Heart right ventricle (tissue), 16 donors: ENCODE measurements at regions not wholly inside any gene's neighbourhood (a gene's known extent, or its start where the extent isn't known, plus 50 kb on each side); places are given as distances from the start of the nearest gene placed in this dataset.
"Not testable (repeated sequence)": the region's sequence is repeated elsewhere in the genome, so short reads cannot be mapped to it uniquely, and the experiment has no call there.

ENCODE experiments used
- ATAC-seq, 8 donors: fragments of 200-7000 bp; cut with Tn5 transposase; one replicate each; pipeline ENCODE4 v1.9.1; 2020; ENCODE audit warnings: mild to moderate bottlenecking in 8 of 8, moderate library complexity in 8 of 8, moderate number of reproducible peaks in 1 of 8
- DNase-seq, 2 donors: peaks; one replicate each; pipeline ENCODE4 v3.0.0-alpha.2; 2020
- H3K27ac ChIP-seq, 10 donors: fragments of 200-600 bp; sonication (generic) in 2 of 10; one replicate each; pipeline versions ENCODE4 v1.5.0 to v1.8.0; 2020 to 2022; ENCODE audit warnings: mild to moderate bottlenecking in 3 of 10
- H3K27me3 ChIP-seq, 7 donors: fragments of 200-600 bp; one replicate each; pipeline ENCODE4 v1.8.0; 2021 to 2022; ENCODE audit warnings: mild to moderate bottlenecking in 2 of 7
- H3K36me3 ChIP-seq, 9 donors: fragments of 200-600 bp; sonication (generic) in 1 of 9; one replicate each; pipeline versions ENCODE4 v1.5.0 to v1.8.0; 2020 to 2022; ENCODE audit warnings: mild to moderate bottlenecking in 2 of 9
- H3K4me1 ChIP-seq, 9 donors: fragments of 200-600 bp; sonication (generic) in 1 of 9; one replicate each; pipeline versions ENCODE4 v1.5.0 to v1.8.0; 2020 to 2022; ENCODE audit warnings: mild to moderate bottlenecking in 4 of 9
- H3K4me3 ChIP-seq, 10 donors: fragments of 200-600 bp; sonication (generic) in 2 of 10; one replicate each; pipeline versions ENCODE4 v1.5.0 to v1.8.0; 2020 to 2022; ENCODE audit warnings: mild to moderate bottlenecking in 7 of 10, moderate library complexity in 2 of 10
- H3K9me3 ChIP-seq, 11 donors: fragments of 200-600 bp in 10 of 11; sonication (generic) in 2 of 11; one replicate each; pipeline versions ENCODE4 v1.5.0 to v1.8.0; 2013 to 2022; ENCODE audit warnings: mild to moderate bottlenecking in 2 of 11, control low read depth in 1 of 11, moderate library complexity in 1 of 11
- WGBS, 2 donors: extraction: QIAGEN DNeasy Blood & Tissue Kit; methylation state at CpG; one replicate each; pipeline ENCODE4 v1.1.7; 2013; ENCODE audit warnings: inconsistent platforms in 1 of 2; 5-methylcytosine and 5-hydroxymethylcytosine counted together
- intact Hi-C, 10 donors: fragments of 100-400 bp; cut with DNase I; formaldehyde crosslinking; loops; one replicate each; pipeline versions ENCODE4 v1.11.1 to v1.14.2; 2022
- TF ChIP-seq, protein P1 (sequence below), 9 donors: fragments of 200-600 bp; sonication (generic) in 2 of 9; IDR thresholded peaks; one replicate each; pipeline versions ENCODE4 v1.5.0 to v1.8.0; 2021 to 2022; ENCODE audit warnings: antibody characterized with exemption in 9 of 9, mild to moderate bottlenecking in 5 of 9, moderate library complexity in 1 of 9
- donor health status: Arrhythmogenic right ventricular cardiomyopathy.
- donor health status: ischemic (EF 13 %, LVEDD 7.1; RV severe dilation, severe dysfunction).
- donor health status: healthy with polysubstance abuse.
- donor health status: DM: no; HTN: yes; CAD: no.
- donor health status: DM: no; HTN: no; CAD: no.
- donor health status: ischemic (EF 25% LVEDD 6.9; RV normal size, moderate dysfunction).
- donor health status: ischemic (EF 25% LVEDD 5.7; RV mildly dilated, moderate dysfunction).
- donor health status: healthy.
- donor health status: DM: yes; HTN: yes; CAD: no.
- donor health status: Ischemic cardiomyopathy.
- donor health status: ischemic (EF 35%, LVEDD 5.7; RV mildly dilated, moderate dysfunction).
- donor health status: nonischemic (EF 11% LVEDD 7.7; RV severe dilation, severe dysfunction).
- donor health status: DM: yes; HTN: yes; CAD: no.
- donor health status: PGD.
- donor health status: ischemic (EF 29% LVEDD 5.4; RV normal size, mild dysfunction).
- donor health status: nonischemic (EF 23%, LVEDD 6.1; RV moderate dilation, normal function).

DNA sequence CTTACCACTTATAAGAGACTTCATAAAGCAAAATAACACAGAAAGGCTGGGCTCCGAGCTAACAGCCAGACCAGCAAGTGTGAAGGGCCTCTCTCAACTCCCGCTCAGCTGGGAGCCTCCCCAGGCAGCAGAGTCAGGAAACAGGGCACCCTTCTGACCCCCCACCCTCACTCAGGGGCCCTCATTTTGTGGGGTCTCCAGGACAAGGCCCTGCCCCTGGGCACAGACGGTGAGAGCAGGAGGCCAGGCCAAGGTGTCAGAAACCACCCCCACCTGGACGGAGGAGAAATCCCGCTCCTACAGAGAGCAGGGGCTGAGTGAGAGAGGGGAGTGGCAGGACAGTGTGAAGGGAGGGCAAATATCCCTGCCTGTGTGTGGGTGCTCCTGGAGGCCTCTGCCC, 135.8 kb upstream of the FOXD4L5 start:
- H3K27me3 ChIP-seq, result no peaks in the 10 kb centered on the region
- H3K9me3 ChIP-seq, result peaks cover 0 to 28% (median 0%) of the 10 kb centered on the region in 11 donors
- no peak overlapping the region for H3K27ac ChIP-seq
- H3K36me3 ChIP-seq, result no peaks in the 10 kb centered on the region
- intact Hi-C loops, result no loop called here
- TF ChIP-seq, protein P1, sequence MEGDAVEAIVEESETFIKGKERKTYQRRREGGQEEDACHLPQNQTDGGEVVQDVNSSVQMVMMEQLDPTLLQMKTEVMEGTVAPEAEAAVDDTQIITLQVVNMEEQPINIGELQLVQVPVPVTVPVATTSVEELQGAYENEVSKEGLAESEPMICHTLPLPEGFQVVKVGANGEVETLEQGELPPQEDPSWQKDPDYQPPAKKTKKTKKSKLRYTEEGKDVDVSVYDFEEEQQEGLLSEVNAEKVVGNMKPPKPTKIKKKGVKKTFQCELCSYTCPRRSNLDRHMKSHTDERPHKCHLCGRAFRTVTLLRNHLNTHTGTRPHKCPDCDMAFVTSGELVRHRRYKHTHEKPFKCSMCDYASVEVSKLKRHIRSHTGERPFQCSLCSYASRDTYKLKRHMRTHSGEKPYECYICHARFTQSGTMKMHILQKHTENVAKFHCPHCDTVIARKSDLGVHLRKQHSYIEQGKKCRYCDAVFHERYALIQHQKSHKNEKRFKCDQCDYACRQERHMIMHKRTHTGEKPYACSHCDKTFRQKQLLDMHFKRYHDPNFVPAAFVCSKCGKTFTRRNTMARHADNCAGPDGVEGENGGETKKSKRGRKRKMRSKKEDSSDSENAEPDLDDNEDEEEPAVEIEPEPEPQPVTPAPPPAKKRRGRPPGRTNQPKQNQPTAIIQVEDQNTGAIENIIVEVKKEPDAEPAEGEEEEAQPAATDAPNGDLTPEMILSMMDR (IDR thresholded peaks at IDR 0.05), result no peak
- no peaks in the 10 kb centered on the region for H3K4me1 ChIP-seq
- 75 to 77% methylated on average over 5 of the region's 5 CpGs for WGBS, 2 donors
- no peak overlapping the region for H3K4me3 ChIP-seq
- no peak for DNase-seq
- ATAC-seq, result no peak

DNA sequence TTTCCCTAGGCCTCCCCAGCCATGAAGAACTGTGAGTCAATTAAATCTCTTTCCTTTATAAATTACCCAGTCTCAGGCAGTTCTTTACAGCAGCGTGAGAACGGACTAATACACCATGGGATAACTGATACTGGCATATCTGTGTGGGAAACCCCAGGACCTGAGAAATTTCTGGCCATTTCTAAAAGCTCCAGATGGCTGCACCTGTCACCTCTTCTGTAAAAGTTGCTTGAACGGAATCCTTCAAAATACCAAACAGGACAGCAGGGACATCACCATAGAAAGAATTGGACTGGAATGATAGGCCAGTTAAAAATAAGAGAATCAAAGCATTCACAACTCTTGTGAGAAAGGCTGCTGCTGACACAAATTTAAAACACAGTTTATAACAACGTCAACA, 134.0 kb upstream of the FOXD4L5 start:
- H3K27me3 ChIP-seq, DNase-seq, intact Hi-C loops, ATAC-seq, H3K4me3 ChIP-seq, H3K36me3 ChIP-seq, H3K27ac ChIP-seq, H3K4me1 ChIP-seq: not testable (repeated sequence)
- 58 to 59% methylated on average over 4 of the region's 4 CpGs for WGBS, 2 donors
- peaks cover 0 to 21% (median 0%) of the 10 kb centered on the region in 11 donors for H3K9me3 ChIP-seq

DNA sequence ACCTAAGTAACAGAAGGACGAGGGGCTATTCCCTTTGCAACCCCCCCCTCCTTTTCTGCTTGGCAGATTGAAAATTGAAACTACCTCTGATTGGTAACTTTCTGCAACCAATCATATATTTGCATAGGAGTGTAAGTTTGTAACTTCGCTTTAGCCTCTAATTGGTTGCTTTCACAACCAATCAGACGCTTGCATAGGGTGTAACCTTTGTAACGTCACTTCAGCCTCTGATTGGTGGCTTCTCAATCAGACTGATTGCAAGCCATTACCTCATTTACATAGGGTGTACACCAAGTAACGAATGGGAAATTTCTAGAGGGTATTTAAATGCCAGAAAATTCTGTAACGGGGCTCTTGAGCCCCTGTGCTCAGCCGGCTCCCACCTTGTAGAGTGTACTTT, 131.9 kb upstream of the FOXD4L5 start:
- 56 to 57% methylated on average over 7 of the region's 7 CpGs for WGBS, 2 donors
- intact Hi-C loops, result not testable (repeated sequence)

DNA sequence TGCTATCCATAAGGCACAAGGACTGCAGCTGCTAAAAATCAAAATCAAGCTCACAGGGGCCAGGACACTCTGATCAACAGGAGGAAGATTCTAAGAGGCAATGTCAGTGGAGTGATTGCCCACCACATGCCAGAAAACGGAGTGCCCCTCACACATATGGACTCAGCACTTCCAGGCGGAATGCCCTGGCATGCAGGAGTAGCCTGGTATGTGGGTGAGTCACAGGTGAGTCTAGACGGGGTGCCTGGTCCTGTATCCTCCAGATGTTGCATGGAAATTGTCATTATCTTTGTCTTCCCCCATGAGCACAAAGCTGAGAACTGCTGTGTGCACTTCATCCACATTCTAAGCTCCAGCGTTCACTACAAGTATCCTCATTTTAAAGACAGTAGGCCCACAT, 129.2 kb upstream of the FOXD4L5 start:
- H3K36me3 ChIP-seq, ATAC-seq, H3K4me3 ChIP-seq, DNase-seq, H3K27ac ChIP-seq, intact Hi-C loops, H3K4me1 ChIP-seq, H3K27me3 ChIP-seq: not testable (repeated sequence)
- H3K9me3 ChIP-seq, result peaks cover 0 to 43% (median 0%) of the 10 kb centered on the region in 11 donors
- WGBS, 2 donors, result 37 to 52% methylated on average over 4 of the region's 4 CpGs

More for the DNA sequence above, 131.9 kb upstream of the FOXD4L5 start:
- not testable (repeated sequence) for H3K27ac ChIP-seq, H3K4me1 ChIP-seq, H3K27me3 ChIP-seq, H3K36me3 ChIP-seq, H3K4me3 ChIP-seq, DNase-seq, ATAC-seq
- H3K9me3 ChIP-seq, result peaks cover 0 to 26% (median 0%) of the 10 kb centered on the region in 11 donors

DNA sequence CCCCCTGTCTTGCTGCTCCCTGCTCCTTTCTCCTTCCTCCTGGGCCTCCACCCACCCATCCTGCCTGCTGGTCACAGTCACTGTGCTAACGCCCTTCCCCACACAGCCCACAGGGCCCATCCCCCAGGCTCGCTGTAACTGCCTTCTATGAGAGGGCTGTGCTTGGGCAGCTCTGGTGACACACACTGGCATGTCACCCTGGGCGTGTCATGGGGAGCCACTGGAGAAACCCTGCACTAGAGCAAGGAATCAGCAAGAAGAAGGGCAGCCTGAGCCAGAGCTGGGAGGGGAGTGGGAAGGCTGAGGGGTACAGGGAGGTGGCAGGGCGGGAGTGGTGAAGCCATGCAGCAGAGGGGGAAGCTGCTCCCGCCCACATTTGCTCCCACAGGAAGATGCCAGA, 128.4 kb upstream of the FOXD4L5 start:
- H3K36me3 ChIP-seq, H3K27ac ChIP-seq, ATAC-seq, intact Hi-C loops, H3K4me3 ChIP-seq, DNase-seq, H3K4me1 ChIP-seq, H3K27me3 ChIP-seq: not testable (repeated sequence)
- H3K9me3 ChIP-seq, result peaks cover 0 to 35% (median 0%) of the 10 kb centered on the region in 11 donors
- 56 to 58% methylated on average over 5 of the region's 5 CpGs for WGBS, 2 donors

DNA sequence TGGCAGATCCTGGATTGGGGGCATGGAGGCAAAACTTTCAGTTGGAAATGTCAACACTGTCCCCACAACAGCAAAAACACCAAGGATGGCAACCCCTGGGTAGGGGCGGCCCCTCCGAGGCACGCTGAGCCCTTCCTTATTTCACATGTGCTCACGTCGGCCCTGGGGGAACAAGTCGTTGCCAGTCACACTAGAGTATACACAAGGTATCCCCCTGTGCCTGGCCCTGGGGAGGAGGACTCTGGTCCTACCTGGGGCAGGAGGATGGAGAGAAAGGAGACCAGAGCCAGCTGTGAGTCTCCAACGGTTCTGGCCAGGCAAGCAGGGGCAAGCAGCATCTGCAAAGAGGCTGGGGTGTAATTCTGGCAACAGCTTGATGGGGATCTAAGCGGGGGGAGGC, 126.9 kb upstream of the FOXD4L5 start:
- ATAC-seq (no peak), DNase-seq (no peak)
- no peaks in the 10 kb centered on the region for H3K36me3 ChIP-seq
- intact Hi-C loops, result no loop called here
- 73% methylated on average over 8 of the region's 8 CpGs for WGBS, 2 donors
- TF ChIP-seq, protein P1 (IDR thresholded peaks at IDR 0.05), result no peak
- H3K4me1 ChIP-seq, result no peaks in the 10 kb centered on the region
- H3K4me3 ChIP-seq, result no peak overlapping the region
- H3K9me3 ChIP-seq, result peaks cover 0 to 33% (median 0%) of the 10 kb centered on the region in 11 donors
- peaks cover 0 to 2% (median 0%) of the 10 kb centered on the region in 7 donors for H3K27me3 ChIP-seq
- H3K27ac ChIP-seq, result no peak overlapping the region
